HG02938 (cell line): ENCODE measurements at regions not wholly inside any gene's neighbourhood (a gene's known extent, or its start where the extent isn't known, plus 50 kb on each side); places are given as distances from the start of the nearest gene placed in this dataset.

Experiments used
- ATAC-seq: cut with Tn5 transposase; IDR thresholded peaks from one replicate; pipeline ENCODE4 v1.9.1; 2021; ENCODE audit warnings: mild to moderate bottlenecking, moderate library complexity; ENCODE audit not compliant: unreplicated experiment

DNA sequence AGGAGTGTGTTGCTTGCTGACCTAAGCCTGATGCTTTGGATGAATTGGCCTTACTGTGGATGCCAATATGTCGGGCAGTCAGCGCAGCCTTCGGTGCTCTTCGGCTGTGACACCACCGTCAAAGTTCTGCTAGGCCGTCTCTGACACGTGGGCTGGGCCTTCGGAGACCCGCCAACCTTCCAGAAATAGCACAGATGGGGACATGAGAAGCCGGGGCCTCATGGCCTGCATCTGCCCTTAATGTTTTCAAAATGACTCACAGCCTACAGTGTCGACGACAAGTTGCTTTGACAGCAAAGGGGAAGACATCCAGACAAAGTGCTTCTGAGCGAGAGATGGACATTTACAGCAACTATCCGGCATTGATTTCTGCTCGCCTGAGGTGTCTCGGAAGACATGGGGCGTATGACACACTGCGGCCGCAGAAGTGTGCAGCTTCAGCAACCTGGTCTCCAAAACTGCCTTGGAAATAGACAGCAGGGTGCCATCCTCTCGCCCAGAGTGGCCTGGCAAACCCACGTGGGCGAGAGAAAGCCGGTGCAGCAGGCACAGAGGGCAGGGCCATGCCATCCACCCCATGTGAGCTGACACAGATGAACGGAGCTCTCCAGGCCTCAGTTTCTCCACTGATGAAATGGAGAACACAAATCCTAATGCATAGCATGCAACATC lies 94.0 kb upstream of the PPP2R2D start:
- ATAC-seq: no peak

DNA sequence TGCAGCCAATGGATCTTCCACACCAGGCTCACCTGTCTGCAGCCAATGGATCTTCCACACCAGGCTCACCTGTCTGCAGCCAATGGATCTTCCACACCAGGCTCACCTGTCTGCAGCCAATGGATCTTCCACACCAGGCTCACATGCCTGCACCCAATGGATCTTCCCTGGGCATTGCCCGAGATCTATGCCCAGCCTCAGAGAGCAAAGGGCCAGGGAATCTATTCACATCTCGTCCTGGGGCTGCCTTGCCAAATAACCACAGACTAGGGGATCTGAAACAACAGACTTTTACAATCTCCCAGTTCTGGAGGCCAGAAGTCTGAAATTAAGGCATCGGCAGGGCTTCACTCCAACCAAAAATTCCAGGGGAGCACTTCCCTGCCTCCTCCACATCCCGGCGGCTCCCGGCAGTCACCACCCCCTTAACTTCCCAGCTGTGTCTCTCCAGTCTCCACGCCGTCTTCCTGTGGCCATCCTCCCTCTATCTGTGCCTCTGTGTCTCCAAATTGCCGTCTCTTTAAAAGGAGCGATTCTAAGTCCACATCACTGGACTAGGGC lies 92.4 kb upstream of the PPP2R2D start:
- ATAC-seq: no peak

DNA sequence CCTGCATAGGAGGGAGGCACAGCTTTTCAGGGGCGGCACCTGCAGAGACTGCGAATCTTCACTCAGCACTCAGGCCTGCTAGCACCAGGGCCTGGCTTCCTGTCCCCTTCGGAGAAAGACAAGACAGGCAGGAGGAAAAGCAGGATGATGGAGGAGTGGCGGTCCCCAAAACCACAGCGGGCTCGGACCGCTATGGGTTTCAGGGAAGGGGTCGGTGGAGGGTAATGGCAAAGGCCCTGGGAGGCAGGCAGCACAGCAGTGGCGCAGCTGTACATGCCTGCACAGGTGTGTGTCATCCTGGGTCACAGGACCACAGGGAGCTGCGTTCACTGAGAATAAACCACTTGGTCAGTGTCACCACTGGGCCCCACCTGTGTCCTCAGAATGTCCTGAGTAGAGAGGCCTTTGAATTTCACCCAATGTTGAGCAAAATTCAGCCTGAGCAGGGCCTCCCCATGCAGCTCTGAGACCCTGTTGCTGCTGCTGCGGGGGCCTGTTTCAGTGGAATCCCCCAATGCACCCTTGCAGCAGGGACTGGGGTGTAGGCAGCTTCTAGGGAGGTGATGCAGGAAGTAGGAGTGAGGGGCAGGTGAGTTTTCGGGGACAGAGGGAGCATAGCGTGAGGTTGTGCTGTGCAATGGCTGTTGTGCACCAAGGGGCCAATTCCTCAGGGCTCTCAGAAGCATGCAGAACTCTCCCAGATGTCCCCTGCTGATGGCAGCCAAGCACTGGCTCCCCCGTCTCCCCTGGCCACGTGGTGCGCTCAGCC lies 90.6 kb upstream of the PPP2R2D start:
- no peak for ATAC-seq

DNA sequence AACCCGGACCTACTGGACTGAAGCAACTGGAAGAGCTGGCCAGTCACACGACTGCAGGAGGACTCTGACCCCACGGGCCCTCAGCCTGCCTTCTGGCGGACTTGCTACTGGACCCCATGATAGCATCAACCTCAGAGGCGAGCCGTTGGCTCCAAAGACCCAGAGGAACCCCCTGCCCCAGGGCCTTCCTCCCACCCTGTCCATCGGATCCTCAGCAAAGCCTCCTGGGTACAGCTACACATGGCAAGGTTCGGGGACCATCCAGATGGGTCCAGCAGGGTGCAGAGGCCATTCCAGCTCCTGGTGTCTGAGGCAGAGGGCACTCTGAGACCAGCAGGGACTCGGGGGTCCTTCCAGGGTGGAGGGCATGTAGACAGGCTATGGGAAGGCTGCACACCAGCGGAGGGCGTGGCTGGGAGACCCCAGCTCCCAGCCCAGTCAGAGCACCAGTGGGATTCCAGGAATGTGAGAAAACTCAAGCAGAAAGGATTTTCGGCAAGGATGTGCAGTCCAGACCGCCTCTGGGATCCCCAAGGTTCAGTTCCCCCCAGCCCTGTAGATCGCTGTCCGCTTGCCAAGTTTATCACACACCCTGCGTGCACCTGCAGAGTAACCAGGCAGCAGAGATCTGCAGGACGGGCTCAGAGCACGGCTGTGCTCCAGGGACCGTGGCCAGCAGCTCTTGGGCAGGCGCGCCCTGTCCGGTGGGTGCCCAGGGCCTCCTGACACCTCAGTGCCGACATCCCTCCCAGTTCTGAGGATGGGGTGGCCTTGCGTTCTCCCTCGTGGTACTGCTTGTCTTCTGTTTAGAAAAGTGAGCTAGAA lies 89.8 kb upstream of the PPP2R2D start:
- ATAC-seq: no peak

DNA sequence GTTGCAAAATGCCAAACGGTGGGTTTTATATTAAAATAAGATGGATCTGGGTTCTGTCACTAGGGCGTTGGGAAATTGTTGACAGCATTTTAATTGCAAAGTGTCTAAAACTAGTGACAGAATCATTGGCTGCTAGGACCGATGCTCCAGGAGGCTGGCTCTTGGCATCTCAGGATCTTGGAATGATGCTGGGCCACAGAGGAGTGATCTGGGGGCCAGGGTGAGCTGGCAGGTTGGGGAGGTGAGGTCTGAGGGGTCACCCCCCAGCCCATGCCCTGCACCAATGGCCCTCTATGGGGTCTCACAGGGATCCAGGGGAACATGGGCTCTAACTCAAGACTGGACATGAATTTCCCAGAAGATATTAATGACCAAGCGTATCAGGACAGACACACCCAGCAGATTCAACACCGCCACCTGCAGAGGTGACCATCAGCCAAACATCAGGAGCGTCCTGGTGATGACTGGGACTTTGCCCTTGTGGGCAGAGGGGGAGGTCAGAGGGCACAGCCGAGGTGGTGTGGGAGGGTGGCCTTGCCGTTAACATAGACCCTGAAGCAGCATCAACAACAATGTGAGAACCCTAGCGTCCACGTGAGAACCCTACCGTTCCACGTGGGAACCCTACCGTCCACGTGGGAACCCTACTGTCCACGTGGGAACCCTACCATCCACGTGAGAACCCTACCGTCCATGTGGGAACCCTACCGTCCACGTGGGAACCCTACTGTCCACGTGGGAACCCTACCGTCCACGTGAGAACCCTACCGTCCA lies 89.0 kb upstream of the PPP2R2D start:
- no peak for ATAC-seq

DNA sequence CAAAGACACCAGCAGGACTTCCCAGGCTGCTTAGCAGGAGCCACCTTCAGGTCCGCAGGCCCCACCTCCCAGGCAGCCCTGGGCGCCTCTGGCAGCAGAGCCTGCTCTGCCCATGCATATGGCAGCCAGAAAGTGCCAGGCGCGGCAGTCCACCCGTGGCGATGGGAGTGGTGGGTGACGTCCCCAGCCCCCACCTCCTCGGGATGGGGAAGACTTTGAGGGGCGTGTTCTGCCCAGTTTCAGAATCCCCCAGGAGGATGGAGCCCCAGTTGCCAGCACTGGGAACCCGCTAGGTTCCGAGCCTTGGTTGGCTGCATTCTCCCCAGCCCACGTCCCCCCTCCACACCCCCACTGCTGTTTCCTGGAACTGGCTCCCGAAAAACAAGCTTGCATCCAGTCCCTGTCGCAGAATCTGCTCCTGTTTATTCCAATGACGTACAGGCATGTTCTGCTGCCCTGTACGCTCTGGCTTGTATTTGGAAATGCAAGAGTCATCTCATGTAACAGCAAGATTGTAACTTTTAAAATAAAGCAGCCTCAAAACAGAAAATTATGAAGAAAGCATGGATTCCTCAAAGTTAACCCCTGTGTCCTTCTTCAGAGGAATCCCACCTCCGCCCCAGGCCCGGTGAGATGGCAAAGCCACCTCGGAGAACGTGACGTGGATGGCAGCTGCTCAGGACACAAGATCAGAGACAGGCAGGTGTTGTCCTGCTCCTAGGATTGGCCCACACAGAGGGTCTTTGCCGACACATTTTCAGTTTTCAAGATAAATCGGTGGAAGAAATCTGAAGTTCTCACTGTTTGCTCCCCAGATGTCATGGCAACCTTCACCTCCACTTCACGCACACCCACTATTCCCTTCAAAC lies 87.8 kb upstream of the PPP2R2D start:
- no peak for ATAC-seq

DNA sequence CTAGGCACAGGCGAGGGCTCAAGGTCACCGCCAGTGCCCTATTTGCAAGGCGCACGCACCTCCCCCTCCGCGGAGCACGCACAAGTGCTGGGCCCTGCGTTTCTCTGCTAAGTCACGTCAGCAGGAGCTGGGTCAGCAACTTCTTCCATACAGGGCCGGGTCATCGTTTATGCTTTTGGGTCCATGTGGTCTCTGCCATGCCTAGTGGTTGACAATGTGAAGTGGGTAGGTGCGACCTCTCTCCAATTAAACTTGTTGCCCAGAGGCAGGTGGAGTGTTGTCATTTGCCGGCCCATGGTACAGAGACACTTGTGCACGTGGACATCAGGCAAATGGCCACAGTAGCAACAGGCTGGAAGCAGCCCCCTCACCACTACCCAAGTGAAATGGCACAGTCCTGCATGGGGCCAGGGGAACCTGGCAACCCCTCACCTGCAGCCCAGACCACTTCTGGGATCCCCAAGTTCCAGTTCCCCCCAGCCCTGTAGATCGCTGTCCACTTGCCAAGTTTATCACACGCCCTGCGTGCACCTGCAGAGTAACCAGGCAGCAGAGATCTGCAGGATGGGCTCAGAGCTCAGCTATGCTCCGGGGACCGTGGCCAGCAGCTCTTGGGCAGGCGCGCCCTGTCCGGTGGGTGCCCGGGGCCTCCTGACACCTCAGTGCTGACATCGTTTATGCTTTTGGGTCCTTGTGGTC lies 86.1 kb upstream of the PPP2R2D start:
- no peak for ATAC-seq

DNA sequence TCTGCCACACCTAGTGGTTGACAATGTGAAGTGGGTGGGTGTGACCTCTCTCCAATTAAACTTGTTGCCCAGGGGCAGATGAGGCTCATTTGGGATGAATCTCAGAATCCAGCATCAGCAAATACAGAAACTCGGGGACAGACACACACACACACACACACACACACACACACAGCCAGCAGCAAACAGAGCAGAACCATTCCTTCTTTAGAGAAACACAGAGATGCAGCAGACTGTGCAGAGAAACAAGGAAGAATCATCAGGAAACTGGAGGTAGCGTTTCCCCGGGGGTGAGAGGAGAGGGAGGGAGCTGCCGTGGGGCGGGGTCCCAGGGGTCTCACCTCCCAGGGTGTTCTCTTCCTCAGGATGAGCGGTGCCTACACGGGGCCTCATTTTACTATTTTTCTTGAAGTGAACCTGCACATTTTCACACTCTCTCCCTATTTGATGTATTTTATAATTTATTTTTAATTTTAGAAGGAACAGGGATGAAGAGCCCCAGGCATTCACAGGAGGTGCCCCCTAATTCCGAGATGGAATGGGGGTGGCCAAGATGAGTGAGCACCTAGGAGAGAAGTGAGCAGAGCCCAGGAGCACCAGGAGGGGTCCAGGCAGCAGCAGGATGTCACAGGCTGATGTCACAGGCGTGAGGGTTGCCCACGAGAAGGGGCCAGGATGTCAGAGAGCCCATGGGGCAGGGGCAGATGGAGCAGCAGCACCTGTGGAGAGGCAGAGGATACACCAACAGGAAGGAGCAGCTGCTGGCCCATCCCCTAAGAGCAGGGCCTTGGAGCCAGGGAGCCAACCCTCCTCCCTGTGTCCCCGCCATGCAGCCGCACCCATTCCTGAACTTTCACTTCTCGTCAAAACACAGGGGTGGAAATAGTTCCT lies 85.3 kb upstream of the PPP2R2D start:
- no peak for ATAC-seq

DNA sequence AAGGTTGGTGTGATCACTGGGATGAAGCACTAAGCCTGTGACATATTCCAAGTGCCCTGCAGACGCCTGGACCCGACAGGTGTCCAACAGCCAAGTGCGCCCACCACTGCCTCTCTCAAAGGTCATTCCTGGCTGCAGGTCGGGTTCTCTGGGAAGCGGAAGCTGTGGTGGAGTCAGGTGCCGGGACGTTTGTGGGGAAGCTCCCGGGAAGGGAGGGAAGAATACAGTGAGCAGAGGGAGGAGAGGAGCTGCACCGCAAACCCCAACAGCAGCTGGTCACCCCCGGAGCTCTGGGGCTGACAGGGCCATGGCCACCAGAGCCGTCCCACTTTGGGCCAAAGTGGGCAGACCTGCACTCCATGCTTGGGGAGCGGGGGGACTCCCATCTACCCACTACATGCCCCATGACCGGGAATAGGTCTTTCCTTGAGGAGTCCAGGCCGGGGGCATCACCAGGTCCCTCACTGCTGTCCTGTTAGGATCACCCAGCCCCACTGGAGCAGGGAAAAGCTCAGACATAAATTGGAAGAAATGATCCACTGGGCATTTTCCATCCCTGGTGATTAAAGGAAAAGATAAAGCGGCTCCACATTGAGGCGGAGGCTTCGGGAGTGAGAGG lies 84.5 kb upstream of the PPP2R2D start:
- ATAC-seq: no peak

DNA sequence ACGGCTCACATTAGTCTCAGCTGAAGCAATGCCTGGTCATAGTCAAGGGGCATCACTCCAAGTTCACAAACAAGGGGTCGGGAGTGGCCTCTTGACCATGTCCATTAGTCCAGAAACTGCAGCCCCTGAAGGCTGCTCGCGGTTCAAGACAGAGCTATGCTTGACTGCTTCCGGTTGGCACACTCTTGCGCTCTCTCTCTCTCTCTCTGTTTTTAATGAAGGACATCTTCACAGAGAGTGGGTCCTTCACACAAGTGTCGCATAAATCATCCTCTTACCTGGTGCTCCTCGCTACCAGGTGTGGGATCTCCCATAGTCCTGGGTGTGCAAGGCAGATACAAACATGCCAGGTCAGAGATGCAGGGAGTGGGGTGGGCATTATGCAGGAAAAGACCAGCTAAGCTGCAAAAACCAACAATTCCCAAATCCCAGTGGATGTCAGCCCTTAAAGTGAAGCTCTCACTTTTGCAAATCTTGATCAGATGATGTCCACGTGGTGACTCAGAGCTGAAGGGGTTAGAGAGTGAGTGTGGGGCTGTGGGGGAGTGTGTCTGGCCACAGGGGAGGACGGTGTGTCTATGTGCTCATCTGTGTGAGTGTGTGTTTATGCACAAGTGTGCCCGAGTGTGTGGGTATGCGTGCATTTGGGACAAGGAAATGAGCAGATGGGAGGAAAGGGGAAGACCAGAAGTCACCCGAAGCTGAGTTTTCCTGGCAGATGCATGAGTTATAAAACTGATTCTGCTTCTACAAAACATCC lies 83.7 kb upstream of the PPP2R2D start:
- ATAC-seq: no peak

DNA sequence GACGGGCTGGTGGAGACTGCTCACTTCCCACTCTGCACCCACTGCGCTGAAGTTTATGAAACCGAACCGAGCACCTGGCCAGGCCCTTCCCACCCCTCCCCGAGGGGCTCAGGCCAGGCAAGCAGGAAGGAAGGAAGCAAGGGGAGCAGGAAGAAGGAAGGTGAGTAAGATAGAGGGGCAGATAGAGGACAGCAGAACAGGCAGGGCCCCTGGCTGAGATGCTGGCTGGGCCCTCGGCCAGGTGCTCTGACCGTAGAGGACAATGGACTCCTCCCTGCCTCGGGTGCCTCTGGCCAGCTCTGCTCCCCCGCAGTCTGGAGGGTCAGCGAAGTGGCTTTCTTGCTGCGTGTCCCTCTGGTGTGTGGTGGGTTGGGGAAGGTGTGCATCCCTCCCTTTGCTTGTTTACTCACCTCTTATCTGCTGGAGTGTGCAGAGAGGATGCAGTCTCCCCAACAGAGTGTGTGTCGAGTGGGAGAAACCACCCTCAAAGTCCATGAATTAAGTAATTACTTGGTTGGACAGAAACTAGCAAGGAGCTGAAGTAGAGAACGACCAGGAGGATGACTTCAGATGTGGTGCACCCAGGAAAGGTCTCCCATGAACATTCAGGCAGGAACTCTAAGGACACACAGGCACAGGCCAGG lies 82.8 kb upstream of the PPP2R2D start:
- ATAC-seq: no peak

DNA sequence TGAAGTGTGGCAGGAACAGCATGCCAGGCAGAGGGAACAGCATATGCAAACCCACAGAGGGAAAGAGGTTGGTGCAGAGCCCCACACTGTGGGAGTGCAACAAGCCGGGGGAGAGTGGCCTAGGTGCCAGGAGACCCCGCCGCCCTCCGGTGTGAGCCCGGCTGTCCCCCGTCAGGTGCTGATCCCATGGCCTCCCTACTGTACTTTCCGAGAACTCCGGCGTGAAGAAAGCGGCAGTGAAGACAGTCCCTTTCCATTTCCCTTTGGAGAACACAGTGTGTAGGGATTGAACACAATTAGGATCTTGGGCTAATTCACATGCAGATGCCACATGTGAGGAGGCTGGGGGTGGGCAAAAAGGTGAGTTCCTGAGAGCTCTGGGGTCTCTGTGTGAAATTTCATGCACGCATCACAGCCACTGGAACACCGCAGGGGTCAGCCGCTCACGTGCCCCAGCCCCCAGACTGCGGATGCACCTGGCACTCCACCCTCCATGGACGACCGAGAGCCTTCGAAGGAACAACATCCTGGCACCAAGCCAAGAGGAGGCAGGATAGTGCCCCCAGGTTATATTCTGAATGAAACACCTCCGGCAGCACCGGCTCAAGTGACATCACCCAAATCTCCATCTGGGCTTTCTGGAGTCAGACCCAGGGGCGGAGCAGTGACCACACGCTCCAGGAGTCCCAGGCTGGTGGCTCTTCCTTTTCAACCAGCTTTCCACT lies 82.1 kb upstream of the PPP2R2D start:
- ATAC-seq: no peak

DNA sequence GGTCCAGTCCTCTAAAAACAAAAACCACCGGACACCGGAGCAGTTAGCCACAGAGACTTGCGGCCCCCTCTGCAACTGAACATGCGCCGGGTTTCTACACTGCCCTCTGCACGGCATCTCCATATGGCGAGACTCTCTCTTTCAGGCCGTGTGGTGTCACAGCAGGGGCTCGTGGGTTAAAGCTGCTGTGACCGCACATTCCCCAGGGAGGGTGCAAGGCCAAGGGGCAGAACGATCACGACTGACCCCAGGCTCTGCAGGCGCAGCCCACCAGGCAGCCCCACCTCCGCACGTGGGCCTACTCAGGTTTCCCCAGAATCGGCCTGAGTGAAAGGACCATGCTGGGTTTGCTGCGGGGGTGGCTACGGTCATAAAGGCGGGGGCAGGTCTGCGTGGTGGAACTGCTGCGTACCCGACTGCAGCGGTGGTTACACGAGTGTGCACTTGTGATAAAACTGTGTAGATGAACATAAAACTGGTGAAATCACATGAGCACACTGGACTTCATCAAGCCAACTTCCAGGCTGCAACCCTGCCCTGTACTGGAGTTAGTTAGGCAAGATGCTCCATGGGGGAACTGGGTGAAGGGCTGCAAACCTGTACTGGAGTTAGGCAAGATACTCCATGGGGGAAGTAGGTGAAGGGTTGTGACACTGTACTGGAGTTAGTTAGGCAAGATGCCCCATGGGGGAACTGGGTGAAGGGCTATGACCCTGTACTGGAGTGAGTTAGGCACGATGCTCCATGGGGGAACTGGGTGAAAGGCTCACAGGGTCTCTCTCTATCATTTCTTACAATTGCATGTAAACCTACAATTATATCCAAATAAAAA lies 81.4 kb upstream of the PPP2R2D start:
- no peak for ATAC-seq

DNA sequence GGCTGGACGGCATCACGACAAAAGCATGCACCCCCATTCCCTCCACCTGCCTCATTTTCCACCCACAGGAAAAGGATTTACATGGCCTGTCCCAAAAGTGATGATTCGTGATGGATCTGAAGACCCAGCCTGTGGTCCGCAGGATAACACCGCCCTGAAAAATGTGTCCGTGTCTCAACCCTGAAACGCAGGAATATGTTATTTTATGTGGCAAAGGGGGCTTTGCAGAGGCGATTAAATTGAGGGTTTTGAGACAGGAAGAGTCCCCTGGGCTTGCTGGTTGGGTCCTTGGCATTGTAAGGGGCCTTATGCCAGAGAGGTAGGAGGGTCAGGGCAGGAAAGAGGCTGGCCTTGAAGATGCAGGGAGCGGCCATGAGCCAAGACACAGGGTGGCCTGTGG lies 80.2 kb upstream of the PPP2R2D start:
- ATAC-seq: no peak
